GM18499 (cell line): ENCODE measurements at regions not wholly inside any gene's neighbourhood (a gene's known extent, or its start where the extent isn't known, plus 50 kb on each side); places are given as distances from the start of the nearest gene placed in this dataset.

Experiments used
- ATAC-seq: cut with Tn5 transposase; IDR thresholded peaks from one replicate; pipeline ENCODE4 v1.9.1; 2021; ENCODE audit warnings: moderate number of reproducible peaks; ENCODE audit not compliant: insufficient read depth, unreplicated experiment

- ATAC-seq, result no peak
These were observed 549.1 kb downstream of the CDK5RAP2 start for GRCh38 chr9:120030847-120031246.

- ATAC-seq, result no peak
These were observed 561.4 kb downstream of the CDK5RAP2 start for GRCh38 chr9:120018550-120018949.

- ATAC-seq, result no peak
These were observed 561.9 kb downstream of the CDK5RAP2 start for GRCh38 chr9:120018037-120018436.

GRCh38 chr9:120016231-120016630, 563.7 kb downstream of the CDK5RAP2 start:
- no peak for ATAC-seq

DNA sequence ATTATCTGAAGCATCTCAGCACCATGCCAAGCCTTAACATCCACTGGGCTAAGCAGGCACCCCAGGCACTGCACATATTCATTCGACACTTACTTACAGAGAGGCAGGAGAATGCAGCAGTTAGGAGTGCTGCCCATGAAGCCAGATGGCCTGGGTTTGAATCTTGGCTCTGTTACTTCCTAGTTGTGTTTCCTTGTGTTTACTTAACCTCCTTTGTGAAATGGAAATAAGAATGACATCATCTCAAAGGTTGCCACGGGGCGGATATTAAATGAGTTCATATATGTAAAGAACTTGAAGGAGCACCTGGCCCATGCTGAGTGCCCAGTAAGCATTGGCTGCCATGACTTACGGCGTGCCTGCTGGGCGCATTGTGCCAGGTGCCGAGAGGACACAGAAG, 565.2 kb downstream of the CDK5RAP2 start:
- ATAC-seq, result no peak

- ATAC-seq, result no peak
These were observed 570.1 kb downstream of the CDK5RAP2 start for GRCh38 chr9:120009856-120010255.

DNA sequence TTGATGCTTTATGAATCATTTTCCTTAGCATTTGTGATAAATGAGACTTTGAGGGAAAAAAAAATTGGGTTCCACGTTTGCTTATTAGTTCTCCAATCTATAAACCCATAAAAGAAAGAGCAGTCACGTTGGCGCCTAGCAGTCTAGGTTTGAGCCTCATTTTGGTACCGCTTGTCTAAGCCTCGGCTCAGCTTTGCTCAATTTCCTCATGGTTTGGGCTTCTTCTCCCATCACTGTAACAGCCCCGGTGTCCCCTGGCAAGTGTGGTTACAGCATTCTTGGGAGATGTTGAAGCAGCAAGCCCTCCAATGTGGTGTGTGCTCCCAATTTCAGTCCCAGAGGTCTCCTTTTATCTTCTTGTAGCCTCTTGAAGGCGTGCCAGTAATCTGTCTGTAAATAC, 578.4 kb downstream of the CDK5RAP2 start:
- no peak for ATAC-seq

DNA sequence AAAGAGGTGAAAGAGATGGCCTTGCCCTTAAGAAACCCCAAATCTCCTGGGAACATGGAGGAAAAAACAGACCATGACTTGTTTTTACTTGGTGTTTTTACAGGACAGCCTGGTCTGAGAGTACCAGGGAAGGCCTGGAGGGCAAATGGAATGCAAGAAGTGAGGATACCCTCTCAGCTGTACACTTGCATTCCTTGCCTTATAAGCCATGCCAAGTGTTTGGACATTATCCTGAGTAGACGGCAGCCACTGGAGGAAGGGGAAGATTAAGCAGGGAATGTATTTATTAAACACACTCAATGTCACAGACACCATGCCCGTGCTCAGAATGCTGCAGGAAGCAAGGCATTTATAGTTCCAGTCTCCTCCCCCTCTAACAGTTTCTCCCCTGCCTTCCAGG, 581.4 kb downstream of the CDK5RAP2 start:
- no peak for ATAC-seq

DNA sequence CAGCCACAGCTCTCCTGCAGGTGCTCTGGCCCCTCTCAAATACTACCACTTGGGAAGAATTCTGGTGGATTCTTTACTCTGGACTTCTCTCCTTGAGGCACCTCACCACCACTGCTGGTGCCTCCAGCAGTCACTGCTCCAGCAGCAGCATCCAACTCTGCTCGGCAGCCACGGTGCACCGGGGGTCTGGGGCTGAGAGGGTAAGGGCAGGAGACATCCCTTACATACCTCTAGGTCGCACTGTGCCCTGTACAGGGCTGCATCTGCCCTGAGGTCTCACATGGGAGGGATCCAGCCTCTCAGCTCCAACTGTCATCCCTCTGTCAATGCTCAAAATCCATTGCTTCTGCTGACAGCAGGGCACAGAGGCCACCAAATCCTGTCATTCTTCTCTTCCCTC, 588.2 kb downstream of the CDK5RAP2 start:
- no peak for ATAC-seq

DNA sequence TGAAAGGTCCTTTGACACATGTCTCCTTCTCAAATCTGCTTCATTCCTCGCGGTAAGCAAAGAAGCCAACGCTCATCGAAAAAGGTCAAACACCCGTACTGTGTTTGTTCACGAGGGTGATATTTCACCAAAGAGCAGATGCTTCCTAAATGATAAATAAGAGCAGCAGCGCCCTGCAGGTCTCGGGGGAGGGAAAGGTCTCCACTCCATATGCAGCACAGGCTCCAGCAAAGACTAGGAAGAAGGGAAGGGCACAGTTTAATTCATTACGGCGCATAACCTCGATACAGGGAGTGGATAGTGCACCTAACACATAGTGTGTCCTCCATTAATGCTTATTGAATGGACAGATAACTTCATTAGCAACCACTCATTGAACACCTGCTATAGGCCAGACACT, 593.3 kb downstream of the CDK5RAP2 start:
- no peak for ATAC-seq

- no peak for ATAC-seq
These were observed 593.8 kb downstream of the CDK5RAP2 start for GRCh38 chr9:119986205-119986604.

- ATAC-seq, result no peak
These were observed 604.8 kb upstream of the BRINP1 start for GRCh38 chr9:119974026-119974425.

GRCh38 chr9:119968836-119969707, 599.8 kb upstream of the BRINP1 start:
- ATAC-seq, result no peak

GRCh38 chr9:119967867-119968535, 598.8 kb upstream of the BRINP1 start:
- no peak for ATAC-seq

DNA sequence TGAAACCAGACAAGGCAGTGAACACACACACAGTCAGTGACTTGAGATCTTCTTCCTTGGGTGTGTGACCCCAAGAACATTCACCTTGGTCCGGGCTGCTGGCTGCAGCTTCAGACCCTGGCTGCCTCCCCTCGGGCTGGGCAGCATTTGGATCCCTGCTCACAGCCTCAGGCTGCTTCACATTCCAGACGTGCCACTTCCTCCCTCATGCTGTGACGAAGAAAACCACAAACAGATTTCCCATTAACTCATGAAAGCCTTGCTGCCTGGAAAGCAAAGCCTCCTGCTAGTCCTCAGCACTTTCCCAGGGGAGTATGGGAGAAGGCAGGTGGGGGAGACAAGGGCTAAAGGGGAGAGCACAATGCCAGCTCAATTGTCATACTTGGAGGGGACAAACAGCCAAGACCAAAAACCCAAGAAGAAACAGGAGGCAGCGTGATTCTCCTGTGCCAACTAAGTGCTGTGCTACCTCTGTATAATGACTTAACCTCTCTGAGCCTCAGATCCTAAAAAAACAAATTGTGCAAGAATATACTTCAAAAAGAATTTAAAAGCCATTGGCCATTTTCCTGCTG, 594.6 kb upstream of the BRINP1 start:
- no peak for ATAC-seq

GRCh38 chr9:119963258-119963797, 594.1 kb upstream of the BRINP1 start:
- no peak for ATAC-seq

GRCh38 chr9:119961774-119962424, 592.7 kb upstream of the BRINP1 start:
- ATAC-seq, result no peak

GRCh38 chr9:119959846-119960545, 590.8 kb upstream of the BRINP1 start:
- no peak for ATAC-seq

- ATAC-seq, result no peak
These were observed 586.9 kb upstream of the BRINP1 start for GRCh38 chr9:119956111-119956510.

GRCh38 chr9:119955276-119955675, 586.0 kb upstream of the BRINP1 start:
- ATAC-seq, result no peak
